GM18519 (cell line): ENCODE measurements at regions not wholly inside any gene's neighbourhood (a gene's known extent, or its start where the extent isn't known, plus 50 kb on each side); places are given as distances from the start of the nearest gene placed in this dataset.
"Not testable (repeated sequence)": the region's sequence is repeated elsewhere in the genome, so short reads cannot be mapped to it uniquely, and the experiment has no call there.

ENCODE experiments used
- ATAC-seq: cut with Tn5 transposase; IDR thresholded peaks from one replicate; pipeline ENCODE4 v1.9.1; 2021; ENCODE audit warnings: mild to moderate bottlenecking, moderate library complexity; ENCODE audit not compliant: unreplicated experiment, low FRiP score

- no peak for ATAC-seq
Measured at GRCh38 chrX:55813150-55813549, 95.6 kb downstream of the RRAGB start.

GRCh38 chrX:55815546-55815945 is 98.0 kb downstream of the RRAGB start:
- no peak for ATAC-seq

GRCh38 chrX:55816023-55816422 is 98.5 kb downstream of the RRAGB start:
- no peak for ATAC-seq

GRCh38 chrX:55818673-55819375 is 101.3 kb downstream of the RRAGB start:
- ATAC-seq = no peak

GRCh38 chrX:55839485-55839884 is 121.9 kb downstream of the RRAGB start:
- ATAC-seq = no peak

GRCh38 chrX:55841962-55842752 is 124.6 kb downstream of the RRAGB start:
- ATAC-seq = no peak

GRCh38 chrX:55866779-55867178 is 149.2 kb downstream of the RRAGB start:
- not testable (repeated sequence) for ATAC-seq

- ATAC-seq = peak; percentile 77
Measured at GRCh38 chrX:55867181-55867651, 149.7 kb downstream of the RRAGB start.

- ATAC-seq = peak; percentile 56
Measured at GRCh38 chrX:55867708-55868107, 150.2 kb downstream of the RRAGB start.

- peak; percentile 58 for ATAC-seq
Measured at GRCh38 chrX:55874807-55875206, 157.3 kb downstream of the RRAGB start.

GRCh38 chrX:55883541-55883940 is 166.0 kb downstream of the RRAGB start:
- not testable (repeated sequence) for ATAC-seq

GRCh38 chrX:55907968-55908607 is 190.5 kb downstream of the RRAGB start:
- peak; percentile 68 for ATAC-seq

GRCh38 chrX:55908661-55909212 is 191.2 kb downstream of the RRAGB start:
- no peak for ATAC-seq

- ATAC-seq = peak; percentile 82
Measured at GRCh38 chrX:55919367-55920221, 202.0 kb downstream of the RRAGB start.

- ATAC-seq = no peak
Measured at GRCh38 chrX:55924574-55924973, 207.0 kb downstream of the RRAGB start.

- ATAC-seq = not testable (repeated sequence)
Measured at GRCh38 chrX:55928529-55928928, 211.0 kb downstream of the RRAGB start.
